ENCODE measurements at regions not wholly inside any gene's neighbourhood (a gene's known extent, or its start where the extent isn't known, plus 50 kb on each side); places are given as distances from the start of the nearest gene placed in this dataset.
"Not testable (repeated sequence)": the region's sequence is repeated elsewhere in the genome, so short reads cannot be mapped to it uniquely, and the experiment has no call there.

DNA sequence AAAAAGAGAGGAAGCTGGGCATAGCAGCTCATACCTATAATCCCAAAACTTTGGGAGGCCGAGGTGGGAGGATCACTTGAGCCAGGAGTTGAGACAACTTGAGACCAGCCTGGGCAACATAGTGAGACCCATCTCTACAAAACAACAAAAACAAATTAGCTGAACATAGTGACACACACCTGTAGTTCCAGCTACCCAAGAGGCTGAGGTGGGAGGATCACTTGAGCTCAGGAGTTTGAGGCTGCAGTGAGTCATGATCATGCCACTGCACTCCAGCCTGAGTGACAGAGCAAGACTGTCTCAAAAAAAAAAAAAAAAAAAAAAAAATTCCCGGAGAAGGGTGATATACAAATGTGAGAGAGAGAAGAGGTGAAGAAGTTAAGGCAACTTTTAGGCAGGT lies 143.8 kb downstream of the GLUL start:
- TF ChIP-seq, protein P1, sequence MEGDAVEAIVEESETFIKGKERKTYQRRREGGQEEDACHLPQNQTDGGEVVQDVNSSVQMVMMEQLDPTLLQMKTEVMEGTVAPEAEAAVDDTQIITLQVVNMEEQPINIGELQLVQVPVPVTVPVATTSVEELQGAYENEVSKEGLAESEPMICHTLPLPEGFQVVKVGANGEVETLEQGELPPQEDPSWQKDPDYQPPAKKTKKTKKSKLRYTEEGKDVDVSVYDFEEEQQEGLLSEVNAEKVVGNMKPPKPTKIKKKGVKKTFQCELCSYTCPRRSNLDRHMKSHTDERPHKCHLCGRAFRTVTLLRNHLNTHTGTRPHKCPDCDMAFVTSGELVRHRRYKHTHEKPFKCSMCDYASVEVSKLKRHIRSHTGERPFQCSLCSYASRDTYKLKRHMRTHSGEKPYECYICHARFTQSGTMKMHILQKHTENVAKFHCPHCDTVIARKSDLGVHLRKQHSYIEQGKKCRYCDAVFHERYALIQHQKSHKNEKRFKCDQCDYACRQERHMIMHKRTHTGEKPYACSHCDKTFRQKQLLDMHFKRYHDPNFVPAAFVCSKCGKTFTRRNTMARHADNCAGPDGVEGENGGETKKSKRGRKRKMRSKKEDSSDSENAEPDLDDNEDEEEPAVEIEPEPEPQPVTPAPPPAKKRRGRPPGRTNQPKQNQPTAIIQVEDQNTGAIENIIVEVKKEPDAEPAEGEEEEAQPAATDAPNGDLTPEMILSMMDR (conservative IDR thresholded peaks at IDR 0.05) = not testable (repeated sequence)
- not testable (repeated sequence) for TF ChIP-seq ZFX (IDR thresholded peaks at IDR 0.05)
